UCSD-AML1 (cell line): ENCODE measurements at regions not wholly inside any gene's neighbourhood (a gene's known extent, or its start where the extent isn't known, plus 50 kb on each side); places are given as distances from the start of the nearest gene placed in this dataset.
"Not testable (repeated sequence)": the region's sequence is repeated elsewhere in the genome, so short reads cannot be mapped to it uniquely, and the experiment has no call there.

Experiments used
- DNase-seq: peaks from one replicate; lab custom pipeline; 2025; ENCODE audit not compliant: unreplicated experiment; lab: John Stamatoyannopoulos, UW

DNA sequence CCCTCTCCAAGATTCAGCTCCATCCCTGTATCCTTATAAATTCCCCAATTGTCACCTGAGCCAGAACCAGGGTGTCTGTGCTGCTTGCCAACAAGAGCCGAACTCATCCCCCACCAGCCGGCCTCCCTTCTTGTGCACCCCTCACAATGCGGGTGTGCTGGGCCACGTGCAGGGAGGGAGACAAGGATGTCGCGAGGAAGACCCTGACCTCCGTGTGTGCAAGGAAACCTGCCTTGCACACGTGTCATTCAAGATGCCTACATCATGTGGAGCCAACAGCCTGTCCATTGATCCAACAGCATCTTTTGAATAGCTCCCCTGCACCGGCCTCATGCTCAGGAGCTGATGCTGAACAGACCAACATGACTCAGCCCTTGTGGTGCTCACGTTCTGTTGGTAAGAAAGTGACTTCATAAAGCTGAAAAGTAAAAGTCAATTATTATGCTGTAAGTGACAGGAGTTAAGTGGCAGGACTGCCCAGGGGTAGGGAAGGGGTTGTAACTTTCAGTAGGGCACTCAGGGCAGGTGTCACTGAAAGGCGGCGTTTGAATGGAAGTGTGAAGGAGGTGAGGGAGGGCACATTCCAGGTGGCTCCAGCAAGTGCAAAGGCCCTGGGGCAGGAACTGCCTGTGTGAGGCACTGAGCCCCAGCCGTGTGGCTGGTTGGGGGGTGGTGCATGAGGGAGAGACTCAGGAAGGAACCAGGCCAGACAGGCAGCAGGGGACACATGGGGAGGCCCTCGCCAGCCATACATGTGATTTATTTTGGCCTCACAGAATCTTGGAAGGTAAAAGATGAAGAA is 302.2 kb downstream of the FOXL1 start:
- no peak for DNase-seq

DNA sequence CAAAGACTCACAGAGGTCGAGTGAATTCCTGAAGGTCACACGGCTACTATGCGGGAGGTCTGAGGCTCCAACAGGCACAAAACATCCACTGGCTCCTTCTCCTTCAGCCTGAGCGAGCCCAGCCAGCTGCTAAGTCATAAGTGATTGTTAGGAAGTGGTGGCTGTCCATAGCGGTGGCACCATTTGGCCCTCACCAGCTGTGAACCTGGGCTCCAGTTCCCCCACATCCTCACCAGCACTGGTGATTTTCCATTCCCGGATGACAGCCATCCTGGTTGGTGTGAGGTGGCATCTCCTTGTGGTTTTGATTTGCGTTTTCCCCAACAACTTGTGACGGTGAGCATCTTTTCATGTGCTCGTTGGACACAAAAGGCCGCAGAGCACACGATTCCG is 302.8 kb downstream of the FOXL1 start:
- no peak for DNase-seq

DNA sequence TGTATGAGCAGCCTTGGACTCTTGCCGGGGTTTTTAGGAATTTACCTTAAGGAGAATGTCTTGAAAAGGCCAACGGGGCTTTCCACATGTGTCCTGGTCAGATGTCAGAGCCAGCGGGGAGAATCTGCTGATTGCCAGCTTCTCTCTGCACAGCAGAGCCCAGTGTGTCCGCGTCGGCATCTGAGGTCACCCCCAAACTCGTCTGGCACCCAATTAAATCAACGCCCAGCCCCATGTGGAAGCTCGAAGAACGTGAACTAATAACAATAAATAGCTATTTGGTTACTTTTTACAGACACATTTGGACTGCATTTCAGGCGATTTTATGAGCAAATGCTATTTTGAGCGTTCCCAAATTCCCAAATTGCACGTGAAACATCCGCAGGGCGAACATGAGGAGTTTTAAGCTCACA is 303.5 kb downstream of the FOXL1 start:
- no peak for DNase-seq

GRCh38 chr16:86882586-86883280 is 304.4 kb downstream of the FOXL1 start:
- DNase-seq, result no peak

GRCh38 chr16:86883583-86884389 is 305.4 kb downstream of the FOXL1 start:
- no peak for DNase-seq

GRCh38 chr16:86884390-86884650 is 306.0 kb downstream of the FOXL1 start:
- DNase-seq, result no peak

GRCh38 chr16:86885139-86885538 is 306.8 kb downstream of the FOXL1 start:
- no peak for DNase-seq

- DNase-seq, result no peak
Measured at GRCh38 chr16:86886651-86887050, 308.3 kb downstream of the FOXL1 start.

GRCh38 chr16:86887416-86887815 is 309.1 kb downstream of the FOXL1 start:
- no peak for DNase-seq

GRCh38 chr16:86888231-86889053 is 310.1 kb downstream of the FOXL1 start:
- no peak for DNase-seq

- not testable (repeated sequence) for DNase-seq
Measured at GRCh38 chr16:86889054-86889366, 310.7 kb downstream of the FOXL1 start.

GRCh38 chr16:86889974-86890373 is 311.6 kb downstream of the FOXL1 start:
- no peak for DNase-seq

DNA sequence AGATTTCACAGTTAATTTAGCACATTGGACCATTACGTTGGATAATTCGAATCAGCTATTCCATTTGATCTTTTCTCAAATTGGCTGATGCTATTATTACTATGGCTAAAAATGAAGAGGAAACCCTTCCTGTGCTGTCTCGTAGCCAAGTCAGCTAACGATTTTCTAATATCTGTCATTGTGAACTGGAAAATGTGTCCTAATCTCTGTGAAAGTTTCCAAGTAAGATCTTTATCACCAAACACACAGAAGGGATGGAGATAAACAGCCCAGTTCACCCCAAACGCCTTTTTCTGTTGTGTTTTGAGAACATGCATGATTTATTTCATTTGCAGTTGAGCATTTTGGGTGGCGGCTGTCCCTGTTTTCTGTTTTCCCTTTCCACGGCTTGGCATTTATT is 312.8 kb downstream of the FOXL1 start:
- DNase-seq, result no peak

- DNase-seq, result no peak
Measured at GRCh38 chr16:86891631-86892030, 313.3 kb downstream of the FOXL1 start.

DNA sequence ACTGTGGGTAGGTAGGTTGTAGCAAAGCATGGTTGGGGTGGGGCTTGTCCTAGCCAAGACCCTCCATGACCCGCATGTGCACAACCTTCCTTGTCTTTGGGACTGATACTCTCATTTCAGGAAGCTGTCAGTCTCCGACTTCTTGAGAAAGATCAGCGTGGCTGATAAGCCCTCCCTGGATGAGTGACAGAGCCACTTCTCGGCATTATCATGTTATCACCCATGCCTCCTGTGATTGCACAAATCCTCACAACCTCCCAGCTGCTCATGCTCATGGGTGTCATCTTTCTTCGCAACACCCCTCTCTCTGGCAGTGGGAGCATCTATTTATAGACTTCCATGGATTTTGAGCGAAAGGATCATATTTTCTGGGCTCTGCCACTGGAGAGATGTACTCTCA is 314.2 kb downstream of the FOXL1 start:
- DNase-seq, result no peak

- DNase-seq, result no peak
Measured at GRCh38 chr16:86893506-86893905, 315.2 kb downstream of the FOXL1 start.

- no peak for DNase-seq
Measured at GRCh38 chr16:86894029-86894567, 315.7 kb downstream of the FOXL1 start.

DNA sequence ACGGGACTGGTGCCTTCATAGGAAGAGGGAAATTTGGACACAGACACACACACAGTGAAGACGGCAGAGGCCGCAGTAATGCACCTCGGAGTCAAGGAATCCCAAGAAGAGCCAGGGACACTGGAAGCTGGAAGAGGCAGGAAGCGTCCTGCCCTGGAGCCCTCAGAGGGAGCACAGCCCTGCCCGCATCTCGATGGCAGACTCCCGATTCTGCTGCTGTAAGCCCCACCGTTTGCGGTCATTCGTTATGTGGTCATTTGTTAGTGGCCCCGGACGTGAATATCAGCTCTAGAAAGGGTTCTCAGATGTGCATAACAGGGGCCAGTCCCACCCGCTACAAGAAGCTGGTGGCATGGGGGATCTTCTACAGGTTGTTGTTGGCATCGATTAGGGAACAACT is 316.6 kb downstream of the FOXL1 start:
- DNase-seq, result no peak

DNA sequence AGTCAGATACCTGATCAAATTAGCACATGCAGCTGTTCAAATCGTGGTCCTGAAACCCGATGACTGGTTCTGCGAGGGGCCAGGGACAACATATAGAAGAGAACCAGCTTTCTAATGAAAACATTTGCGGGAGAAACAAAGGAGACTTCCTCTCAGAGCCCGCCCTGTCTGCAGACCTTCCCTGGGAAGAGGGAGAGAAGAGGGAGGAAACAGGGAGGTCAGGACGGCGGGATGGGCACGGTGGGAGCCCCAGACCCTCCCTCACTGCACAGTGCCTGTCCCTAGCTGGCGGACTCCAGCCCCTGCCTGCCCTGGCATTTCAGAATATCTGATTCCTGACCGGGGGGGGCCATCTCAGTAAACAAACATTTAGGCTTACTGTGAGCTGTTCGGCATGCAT is 317.3 kb downstream of the FOXL1 start:
- DNase-seq, result no peak

- DNase-seq, result no peak
Measured at GRCh38 chr16:86896976-86897375, 318.6 kb downstream of the FOXL1 start.

- no peak for DNase-seq
Measured at GRCh38 chr16:86897486-86897885, 319.1 kb downstream of the FOXL1 start.
